ENCODE measurements at regions not wholly inside any gene's neighbourhood (a gene's known extent, or its start where the extent isn't known, plus 50 kb on each side); places are given as distances from the start of the nearest gene placed in this dataset.

DNA sequence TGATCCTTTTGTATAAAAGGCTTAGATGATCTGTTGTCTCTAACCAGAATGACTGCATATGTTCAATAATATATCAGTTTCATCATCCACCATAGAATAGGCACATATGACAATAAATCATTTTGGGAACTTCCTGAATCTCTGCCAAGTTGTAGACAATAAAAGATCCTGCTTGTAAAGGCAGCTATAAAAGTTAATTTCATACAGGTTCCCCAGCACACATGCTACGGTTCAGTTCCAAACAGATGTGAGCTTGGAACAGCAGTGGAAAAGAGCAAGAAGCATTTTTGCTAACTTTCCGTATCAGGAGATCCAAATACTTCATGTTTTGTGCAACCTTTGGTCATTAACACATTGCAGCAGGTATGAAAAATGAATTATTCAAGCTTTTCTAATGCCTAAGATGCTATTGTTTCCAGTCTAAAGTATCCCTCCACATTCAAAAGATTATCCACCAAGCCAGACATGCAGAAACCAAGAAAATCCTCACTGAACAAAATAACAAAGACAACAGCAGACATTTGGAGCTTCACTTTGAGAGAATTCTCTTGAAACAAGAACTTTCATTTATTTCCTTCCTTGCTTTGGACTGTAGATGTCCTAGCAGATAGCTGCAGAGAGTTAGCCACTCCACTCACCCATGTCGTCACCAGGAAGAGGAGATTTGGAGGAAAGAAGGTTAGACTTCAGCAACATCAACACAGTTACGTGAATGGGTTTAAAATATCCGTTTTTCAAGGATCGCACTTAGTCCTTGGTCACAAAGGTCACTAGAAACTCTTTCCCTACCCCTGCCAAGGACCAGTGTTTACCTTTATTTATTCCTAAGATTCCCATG lies 453.5 kb upstream of the JARID2 start:
- no peak for DNase-seq (ENCODE audit: low read depth)

DNA sequence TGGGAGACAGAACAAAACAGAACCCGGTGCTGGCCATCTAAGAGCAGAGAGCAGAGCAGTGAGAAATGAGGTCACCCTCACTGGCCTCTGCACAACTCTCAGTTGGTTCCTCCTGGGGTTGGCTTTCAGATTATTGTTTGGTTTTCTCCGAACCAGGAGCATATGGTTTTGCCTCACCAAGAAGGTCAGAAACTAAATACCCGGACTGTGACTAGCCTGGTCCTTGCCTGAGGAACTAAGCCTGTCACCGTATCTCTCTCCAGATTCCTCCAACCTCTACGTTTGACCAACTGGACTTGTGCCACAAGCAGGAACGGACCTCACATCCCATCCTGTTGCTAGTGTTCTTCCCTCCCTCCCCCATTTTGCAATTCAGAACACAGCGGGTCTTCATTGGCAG lies 450.4 kb upstream of the JARID2 start:
- DNase-seq (ENCODE audit: low read depth) = no peak

DNA sequence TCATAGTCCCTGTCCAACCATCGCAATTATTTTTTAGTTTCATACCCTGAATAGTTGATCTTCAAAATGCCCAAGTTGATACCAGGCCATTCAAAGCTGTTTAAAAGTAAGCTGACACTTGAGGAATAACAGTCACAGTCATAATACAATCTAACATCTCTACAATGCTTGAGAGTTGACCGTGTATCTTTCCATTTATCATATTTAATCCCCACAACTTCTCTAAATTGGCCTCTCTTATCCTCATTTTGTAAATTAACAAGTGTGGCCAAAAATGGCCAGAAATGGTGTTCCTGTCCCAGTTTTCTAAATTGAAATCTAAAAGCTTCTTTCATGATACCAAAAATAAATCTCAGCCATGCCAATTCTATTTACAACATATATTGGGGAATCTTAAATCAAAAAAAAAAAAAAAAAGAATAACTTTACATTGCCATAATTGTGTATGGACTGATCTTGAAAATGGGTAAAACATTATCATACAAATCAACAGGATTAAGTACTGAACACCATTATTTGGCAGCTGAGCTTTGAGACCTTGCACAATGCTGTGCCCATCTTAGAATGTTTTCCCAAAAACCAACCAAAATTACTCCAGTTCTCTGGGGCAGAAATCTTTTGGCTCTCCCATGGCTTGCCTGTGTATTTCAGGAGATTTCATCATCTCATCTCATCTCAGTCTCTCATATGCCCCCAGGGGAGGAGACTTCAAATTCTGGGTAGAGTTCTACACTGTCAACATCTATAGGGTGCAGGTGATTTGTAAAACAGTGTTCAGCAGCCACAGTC lies 448.7 kb upstream of the JARID2 start:
- no peak for DNase-seq (ENCODE audit: low read depth)

DNA sequence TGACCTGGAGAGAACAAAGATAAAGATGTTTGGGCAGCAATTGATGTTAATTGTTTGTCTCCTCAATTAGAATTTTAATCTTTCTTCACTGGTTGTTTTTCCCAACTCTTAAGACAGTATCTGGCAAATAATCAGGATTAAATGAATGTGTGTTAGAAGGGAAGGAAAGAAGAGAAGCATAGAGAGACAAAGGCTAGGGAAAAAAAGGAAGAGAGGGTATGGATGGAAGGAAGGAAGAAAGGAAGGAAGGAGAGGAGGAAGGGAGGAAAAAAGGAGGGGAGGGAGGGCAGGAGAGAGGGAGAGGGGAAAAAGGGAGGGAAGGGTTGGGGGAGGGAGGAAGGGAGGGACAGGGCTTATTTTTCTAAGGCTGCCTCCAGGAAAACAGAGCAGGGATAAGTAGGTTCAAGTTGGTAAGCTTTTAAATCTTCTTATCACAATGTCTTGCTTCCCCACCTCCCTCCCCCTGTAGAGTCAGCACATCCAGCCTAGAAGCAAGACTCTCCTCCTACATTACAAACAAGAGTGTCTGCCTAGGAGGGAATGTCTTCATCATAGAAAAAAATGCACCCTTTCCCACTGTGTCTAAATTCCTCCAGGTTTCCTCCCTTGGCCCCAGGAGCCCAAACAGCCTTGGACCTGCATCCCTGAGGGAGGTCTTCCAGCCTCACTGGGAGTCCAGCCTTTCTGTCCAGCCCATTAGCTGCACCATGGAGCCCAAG lies 447.8 kb upstream of the JARID2 start:
- DNase-seq (ENCODE audit: low read depth) = no peak

DNA sequence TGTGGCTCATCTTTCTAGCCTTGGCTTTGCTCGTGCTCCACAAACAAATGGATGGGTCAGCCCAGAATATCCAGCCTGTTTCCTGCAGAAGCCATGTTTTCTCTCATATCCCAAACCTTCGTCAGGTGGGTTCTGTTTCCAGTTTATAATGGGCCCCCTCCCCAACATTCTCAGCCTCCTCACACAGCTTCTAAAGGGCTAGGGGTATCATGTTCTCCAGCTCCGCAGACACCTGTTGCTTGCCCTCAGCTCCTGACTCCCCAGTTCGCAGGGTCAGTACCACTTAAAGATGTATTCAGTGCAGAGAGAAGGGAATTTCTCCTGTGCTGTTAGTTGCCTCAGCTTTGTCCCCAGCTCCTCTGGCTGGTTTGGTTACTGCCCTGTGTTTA lies 447.3 kb upstream of the JARID2 start:
- DNase-seq (ENCODE audit: low read depth) = no peak

DNA sequence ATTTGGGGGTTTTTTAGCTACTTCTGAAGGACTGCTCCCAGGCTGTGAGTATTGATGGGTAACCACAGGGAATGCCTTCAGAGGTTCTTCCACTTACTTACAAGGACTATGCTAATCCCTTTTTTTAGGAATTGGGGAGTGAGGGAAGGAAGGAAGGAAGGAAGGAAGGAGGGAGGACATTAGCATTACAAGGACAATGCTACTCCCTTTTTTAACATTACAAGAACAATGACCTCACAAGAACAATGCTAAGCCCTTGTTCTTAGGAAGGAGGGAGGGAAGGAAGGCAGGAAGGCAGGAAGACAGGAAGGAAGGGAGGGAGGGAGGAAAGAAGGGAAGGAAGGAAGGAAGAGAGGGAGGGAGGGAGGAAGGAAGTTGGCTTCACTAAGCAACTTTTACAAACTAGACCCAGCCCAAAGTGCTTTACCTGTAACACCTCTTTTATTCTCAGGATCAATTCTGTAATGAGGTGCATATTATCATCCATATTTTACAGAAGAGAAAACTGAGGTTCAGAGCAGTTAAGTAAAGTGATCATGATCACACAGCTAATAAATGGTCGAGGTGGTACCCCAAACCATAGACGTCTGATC lies 446.8 kb upstream of the JARID2 start:
- DNase-seq (ENCODE audit: low read depth) = no peak

DNA sequence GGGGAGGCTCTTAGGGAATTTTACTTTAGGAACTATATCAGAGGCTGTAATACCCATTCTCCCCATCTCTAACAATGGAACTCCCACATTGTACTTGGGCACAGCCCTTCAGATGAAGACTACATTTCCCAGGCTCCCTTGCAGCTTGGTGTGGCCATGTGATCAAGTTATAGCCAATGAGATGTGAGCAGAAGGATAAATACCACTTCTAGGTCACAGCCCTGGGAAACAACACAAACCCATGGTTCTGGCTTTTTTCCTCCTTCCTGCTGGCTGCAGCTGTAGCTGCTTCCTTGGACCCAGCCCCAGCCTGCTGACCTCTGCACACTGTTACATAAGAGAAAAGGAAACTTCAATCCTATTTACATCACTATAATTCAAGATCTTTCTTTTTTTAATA lies 445.9 kb upstream of the JARID2 start:
- DNase-seq (ENCODE audit: low read depth) = peak; percentile 13

DNA sequence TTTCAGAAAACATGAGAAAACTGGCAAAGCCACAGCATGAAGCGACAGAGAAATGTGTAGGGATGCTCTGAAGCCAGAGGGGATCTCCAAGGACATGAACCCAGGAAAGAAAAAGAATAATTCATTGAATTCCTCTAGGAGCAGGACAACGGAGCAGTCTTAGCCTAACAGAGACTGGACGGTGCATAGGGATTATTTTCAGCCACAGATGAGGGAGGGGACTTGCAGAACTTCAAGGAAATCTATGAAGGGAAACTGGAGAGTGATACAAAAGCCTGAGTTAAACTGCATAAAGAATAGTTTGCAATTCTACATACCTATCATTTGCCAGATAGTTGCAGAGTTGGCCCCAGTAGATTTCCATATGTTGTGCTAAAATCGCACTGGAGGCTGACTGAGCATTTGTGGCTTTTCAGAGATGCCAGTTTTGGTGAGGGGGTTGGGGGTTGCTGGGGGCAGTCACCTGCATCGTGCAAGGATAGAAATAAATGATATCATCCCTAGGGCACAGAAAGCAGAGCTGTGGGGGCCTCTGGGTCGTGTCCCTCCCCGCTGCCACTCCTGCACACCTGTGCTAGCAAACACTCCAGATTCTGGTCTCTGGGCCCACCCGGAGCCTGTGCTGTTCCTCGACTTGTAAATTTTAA lies 443.2 kb upstream of the JARID2 start:
- DNase-seq (ENCODE audit: low read depth) = no peak

DNA sequence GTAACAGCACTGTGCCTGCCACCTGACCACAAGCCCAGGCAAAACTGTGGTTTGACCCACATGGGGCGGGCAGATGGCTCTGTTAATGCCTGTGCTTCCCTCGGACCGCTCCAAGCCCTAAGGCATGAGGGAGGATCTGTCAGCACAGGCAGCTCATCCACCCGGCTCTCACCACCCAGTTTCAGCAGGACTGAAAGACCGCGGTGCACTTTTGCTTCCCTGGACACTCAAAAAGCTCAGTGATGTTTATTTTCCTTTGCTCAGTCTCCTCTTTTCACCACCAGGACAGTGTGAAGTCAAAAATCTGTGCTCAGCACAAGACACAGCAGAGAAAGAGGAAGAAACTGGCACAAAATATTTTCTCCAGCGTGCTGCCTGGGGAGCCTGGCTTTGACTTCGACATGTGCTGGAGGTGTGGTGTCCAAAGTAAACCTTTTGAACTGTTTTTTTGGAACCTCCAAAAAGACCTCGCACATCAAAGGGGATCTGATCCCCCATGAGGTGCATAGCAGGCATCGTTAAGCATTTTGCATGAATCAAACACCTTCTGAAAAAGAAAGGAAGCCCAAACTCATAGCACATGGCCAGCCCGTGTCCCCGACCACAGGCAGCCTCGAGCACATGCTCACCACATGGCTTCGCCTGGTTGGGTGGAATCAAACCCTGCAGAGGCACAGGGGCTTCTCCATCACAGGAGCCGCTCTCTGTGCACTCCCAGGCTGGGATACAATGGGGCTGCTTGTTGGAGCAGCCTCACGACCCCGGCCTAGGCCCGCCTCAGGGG lies 441.7 kb upstream of the JARID2 start:
- DNase-seq (ENCODE audit: low read depth) = no peak

DNA sequence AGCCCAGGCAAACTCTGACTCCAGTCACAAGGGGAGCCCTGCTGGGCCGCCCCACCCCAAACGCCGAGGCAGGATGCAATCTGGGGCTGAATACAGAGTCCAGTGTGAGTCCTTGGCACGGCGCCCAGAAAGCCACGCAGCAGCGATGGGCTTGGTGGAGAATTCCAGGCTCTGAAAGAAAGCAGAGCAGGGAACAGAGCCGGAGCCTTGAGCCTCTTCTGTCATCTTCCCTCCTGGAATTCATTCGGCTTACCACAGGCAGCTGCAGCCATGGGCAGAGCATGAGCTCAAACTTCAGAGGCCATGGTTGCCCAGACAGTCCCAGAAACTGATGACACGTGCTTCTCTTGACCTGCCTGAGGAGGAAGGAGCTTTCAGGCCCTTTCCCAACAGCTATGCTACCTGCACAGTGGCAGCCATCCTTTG lies 441.1 kb upstream of the JARID2 start:
- no peak for DNase-seq (ENCODE audit: low read depth)

DNA sequence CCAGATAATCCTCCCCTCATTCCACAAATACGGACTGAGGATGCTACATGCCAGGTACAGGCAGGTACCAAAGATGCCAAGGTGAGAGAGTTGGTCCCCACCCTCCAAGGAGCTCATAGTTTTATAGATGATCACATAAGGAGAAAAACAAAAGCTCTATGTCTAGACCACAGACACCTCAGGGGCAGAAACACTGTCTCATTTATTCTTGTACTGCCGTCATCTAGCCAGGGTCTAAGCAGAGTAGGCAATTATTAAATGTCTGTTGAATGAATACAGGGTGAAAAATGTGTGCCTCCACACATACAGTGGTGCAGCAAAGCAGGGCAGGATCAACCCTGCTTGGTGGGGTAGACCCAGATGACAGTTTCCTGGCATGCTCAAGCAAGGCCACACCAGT lies 439.8 kb upstream of the JARID2 start:
- DNase-seq (ENCODE audit: low read depth) = no peak

DNA sequence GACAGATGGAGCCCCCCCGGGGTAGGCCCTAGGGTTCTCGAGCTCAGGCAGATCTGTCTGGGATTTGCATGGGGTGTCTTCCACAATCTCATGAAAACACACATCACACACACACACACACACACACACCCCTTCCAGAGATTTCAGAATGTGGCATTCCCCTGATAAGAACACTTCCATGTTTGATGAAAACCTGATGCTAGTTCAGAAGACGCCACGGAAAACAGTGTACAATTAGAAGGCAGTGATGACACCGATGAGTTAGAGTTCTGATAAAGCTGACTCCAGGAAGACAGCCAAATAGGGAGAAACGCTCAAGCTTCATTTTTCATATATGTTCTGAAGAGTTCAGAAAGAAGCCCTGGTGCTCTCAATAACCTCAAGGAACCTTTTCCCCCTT lies 438.7 kb upstream of the JARID2 start:
- no peak for DNase-seq (ENCODE audit: low read depth)

DNA sequence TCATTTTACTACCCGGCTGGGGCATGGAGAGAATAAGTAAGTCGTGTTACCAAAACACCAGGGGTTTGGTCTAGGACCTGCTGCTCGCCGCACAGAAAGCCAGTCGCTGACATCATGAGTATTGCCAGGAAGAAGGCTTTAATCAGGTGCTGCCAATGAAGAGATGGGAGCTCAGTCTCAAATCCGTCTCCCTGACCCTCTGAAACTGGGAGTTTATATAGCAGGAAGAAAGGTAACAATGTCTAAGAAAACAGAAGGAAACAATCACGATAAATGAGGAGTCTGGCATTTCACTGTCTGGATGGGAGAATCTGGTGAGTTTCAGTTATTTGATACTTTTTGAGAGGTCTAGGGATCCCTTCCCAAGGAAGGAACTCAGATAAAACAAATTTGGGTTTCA lies 437.9 kb upstream of the JARID2 start:
- DNase-seq (ENCODE audit: low read depth) = no peak

DNA sequence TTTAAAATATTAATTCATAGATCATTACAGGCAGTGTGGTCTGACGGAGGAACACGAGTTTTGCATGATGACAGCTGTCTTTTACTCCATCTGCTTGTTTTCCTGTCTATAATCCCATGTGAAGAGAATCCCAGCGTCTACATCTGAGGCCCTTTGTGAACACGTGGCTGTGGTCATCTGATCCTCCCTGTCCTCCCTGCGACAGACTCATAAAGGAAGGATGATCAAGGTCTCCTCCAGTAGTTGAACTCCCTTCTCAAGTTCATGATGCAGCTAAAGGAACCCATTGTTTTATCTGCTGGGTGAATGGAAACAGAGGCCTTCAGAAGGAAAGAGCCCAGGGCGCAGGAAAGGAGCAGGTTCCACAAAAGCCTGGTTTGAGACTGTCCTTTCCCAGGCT lies 435.8 kb upstream of the JARID2 start:
- DNase-seq (ENCODE audit: low read depth) = no peak

DNA sequence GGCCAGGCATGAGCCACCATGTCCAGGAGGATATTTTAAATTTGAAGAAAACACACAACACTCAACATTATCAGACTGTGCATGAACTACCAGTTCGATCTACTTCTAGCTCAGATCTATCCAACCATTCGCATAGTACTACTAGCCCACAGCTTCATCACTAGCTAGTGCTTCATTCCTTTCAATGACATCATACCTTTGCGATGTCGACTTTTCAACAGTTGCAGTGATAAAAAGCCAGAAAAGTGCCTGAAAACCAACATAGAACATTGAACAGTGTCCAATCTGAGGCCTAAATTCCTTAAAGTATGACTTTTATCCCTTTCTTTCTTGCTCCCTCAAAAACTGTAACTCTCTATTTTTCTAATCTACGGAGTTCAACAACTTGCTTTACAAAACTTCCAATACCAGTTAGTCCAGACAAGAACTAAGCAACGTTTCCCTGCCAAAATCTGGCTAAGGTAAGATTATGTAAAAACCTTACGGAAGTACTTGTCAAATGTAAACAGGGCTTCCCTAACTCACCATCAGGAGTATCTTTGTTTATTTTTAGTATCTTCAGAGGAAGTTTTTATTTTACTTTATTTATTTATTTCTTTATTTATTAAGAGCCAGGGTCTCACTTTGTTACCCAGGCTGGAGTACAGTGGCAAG lies 434.0 kb upstream of the JARID2 start:
- DNase-seq (ENCODE audit: low read depth) = no peak

DNA sequence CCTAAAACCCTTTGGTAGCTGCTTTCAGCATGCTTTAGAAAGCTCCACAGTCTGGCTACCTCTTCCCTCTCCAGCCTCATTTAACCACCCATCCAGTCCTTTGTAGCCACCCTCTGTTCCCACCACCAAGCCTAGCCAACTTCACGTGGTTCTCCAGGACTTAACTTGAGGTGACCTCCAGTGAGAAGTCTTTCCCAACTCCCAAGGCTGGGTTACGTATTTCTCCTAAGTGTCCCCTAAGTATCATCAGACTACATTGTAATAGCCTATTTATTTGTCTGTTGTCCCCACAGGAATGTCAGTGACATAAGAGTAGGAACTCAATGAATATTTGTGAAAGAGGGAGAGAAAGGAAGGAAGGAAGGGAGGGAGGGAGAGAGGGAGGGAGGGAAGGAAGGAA lies 431.9 kb upstream of the JARID2 start:
- DNase-seq (ENCODE audit: low read depth) = no peak

DNA sequence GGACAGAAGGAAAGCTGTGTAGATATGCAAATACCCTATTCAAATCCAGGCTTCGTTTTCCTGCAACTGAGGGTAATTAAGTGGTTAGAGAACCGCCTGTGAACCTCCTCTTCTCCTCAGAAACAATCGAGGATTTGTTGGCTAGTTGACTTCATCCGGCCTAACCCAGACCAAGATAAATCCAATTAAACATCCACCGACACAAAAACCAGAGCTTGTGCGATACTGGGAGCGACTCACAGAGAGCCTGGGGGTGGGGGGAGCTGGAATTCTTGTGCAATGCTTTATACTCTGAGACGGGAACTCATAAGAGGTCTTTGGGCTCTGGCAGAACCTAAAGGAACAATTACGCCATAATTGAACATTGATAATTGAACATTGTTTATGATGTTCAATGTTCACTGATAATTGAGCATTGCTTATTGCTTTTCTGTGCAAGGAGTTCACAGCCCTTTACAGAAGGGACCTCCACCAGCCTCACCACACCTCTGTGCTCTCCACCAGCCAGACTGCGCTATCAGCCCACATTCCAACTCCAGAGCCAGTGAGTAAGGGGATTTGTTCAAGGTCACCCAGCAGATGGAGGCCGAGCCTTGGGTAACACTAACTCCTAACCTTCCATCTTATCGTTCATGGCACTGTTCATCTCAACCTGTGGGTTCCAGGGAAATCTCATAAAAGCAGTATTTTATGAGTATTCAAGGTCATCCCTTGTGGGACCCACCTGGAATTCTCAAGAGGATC lies 429.6 kb upstream of the JARID2 start:
- DNase-seq (ENCODE audit: low read depth) = no peak

DNA sequence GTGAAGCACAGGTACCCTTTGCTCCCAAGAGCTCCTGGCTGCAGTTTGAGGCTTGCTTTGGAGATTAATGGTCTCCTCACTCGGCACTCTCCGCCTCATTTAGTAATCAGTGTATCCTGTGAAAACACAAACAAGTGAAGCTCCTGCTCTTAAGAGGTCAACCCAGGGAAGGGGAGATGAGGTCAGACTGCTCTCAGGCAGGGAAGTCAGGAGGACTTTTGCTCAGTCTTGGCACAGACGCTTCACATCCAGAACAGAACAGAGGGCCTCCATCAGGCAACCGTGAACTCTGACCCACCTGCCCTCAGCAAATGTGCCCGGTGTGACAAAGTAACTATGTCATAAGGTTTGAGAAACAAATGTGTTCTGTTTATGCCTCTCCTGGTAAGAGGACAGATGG lies 428.8 kb upstream of the JARID2 start:
- DNase-seq (ENCODE audit: low read depth) = no peak

DNA sequence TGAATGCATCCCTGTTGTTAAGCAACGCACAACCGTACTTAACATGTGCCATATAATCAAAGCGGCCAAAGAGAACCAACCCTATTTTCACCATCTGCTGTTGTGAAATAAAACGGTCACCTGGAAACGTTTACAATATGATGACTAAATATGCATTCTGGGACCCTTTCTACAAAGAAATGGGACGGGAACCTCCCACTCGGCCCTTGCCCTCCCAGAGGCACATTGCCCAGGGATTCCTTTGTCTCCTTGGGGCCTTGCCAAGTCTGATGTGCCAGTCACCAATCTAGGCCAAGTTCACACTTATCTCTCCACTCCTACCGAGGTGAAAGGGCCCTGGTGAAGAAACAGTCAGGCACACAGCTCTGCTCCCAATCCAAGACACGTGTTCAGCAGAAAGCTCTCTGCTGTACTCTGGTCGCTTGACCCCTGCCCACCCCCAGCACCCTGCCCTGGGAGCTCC lies 427.4 kb upstream of the JARID2 start:
- DNase-seq (ENCODE audit: low read depth) = no peak

DNA sequence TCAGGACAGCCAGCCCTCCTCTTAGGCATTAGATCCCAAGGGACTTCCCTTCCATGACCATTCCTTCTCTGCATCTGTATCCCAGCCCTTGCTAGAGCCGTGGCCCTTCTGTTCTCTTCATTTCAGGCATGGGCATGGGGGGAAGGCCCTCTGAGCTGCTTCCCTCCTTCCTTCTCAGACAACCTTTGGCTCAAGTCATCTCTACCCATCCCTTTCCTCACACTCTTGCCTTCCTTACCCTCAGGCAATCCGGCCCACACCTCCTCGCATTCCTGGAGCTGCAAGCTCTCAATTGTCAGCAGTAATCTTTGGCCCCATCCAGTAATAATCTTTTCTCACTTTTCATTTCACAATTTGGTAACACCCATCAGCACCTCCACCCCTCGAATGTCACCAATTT lies 426.9 kb upstream of the JARID2 start:
- DNase-seq (ENCODE audit: low read depth) = no peak

All from stimulated activated CD4-positive, alpha-beta T cell treated with anti-CD3 and anti-CD28 coated beads, Interleukin-2, amount 100 ng/mL, for 4 hours (primary cell).